SU-DHL-6 (cell line): ENCODE measurements at regions not wholly inside any gene's neighbourhood (a gene's known extent, or its start where the extent isn't known, plus 50 kb on each side); places are given as distances from the start of the nearest gene placed in this dataset.

Source experiments
- CTCF ChIP-seq: fragments of 200-600 bp; sonication (generic); IDR thresholded peaks from one replicate; pipeline ENCODE4 v1.5.1; 2017; ENCODE audit warnings: antibody characterized with exemption, mild to moderate bottlenecking, low read length, moderate library complexity; ENCODE audit not compliant: insufficient read depth, poor library complexity, severe bottlenecking
- EZH2phosphoT487 ChIP-seq: fragments of 200-600 bp; sonication (generic), shearing (Covaris generic); conservative IDR thresholded peaks from 2 replicates; pipeline ENCODE4 v1.6.1; 2018; ENCODE audit warnings: mild to moderate bottlenecking, antibody characterized with exemption, low read length, moderate library complexity, mixed read lengths

- TF ChIP-seq CTCF = no peak
- no peak for TF ChIP-seq EZH2phosphoT487
Measured at GRCh38 chr20:41981746-41982145, 363.6 kb upstream of the CHD6 start.
